ENCODE measurements at regions not wholly inside any gene's neighbourhood (a gene's known extent, or its start where the extent isn't known, plus 50 kb on each side); places are given as distances from the start of the nearest gene placed in this dataset.

- H2BK120ac ChIP-seq (replicated peaks; ENCODE audit: low read depth, low read length), result no peak overlapping the region
- H3K79me1 ChIP-seq (ENCODE audit: low read depth, low read length), result no peaks in the 10 kb centered on the region
- no peak overlapping the region for H2BK20ac ChIP-seq (ENCODE audit: low read length)
- no peak overlapping the region for H3K4ac ChIP-seq (replicated peaks; ENCODE audit: insufficient read length, low read depth, low read length)
- H3K4me2 ChIP-seq (ENCODE audit: insufficient read depth in 1 of 2, low read depth in 2 of 2, low read length in 2 of 2), result no peak overlapping the region
- H3K9ac ChIP-seq (replicated peaks in 1 of 4; ENCODE audit: extremely low read depth in 1 of 4, low read depth in 3 of 4, low read length in 3 of 4), result no peak overlapping the region
- no peak for DNase-seq (ENCODE audit: low read depth in 1 of 2, low spot score in 2 of 2)
- H2AFZ ChIP-seq (ENCODE audit: low read length), result no peak overlapping the region
- no peak overlapping the region for H3K14ac ChIP-seq (ENCODE audit: insufficient read length)
- no peak overlapping the region for H2BK5ac ChIP-seq (ENCODE audit: low read depth, low read length)
- no peaks in the 10 kb centered on the region for H3K23me2 ChIP-seq (ENCODE audit: low read depth, low read length)
- no peak overlapping the region for H2BK15ac ChIP-seq (ENCODE audit: low read length)
- no peak overlapping the region for H3K4me3 ChIP-seq (ENCODE audit: extremely low read depth in 1 of 4, insufficient read depth in 2 of 4, low read depth in 3 of 4, low read length in 4 of 4)
- H3K27ac ChIP-seq (ENCODE audit: low read depth, low read length), result no peak overlapping the region
- no peaks in the 10 kb centered on the region for H4K20me1 ChIP-seq (replicated peaks in 1 of 2; ENCODE audit: control insufficient read depth in 1 of 2, insufficient read depth in 2 of 2, low read length in 2 of 2)
- 92% methylated on average over 3 of the region's 3 CpGs; no CpG with 5 or more reads in 1 of the 2 experiments for WGBS, 2 experiments (ENCODE audit: extremely low coverage in 1 of 2, insufficient coverage in 1 of 2, insufficient read length in 1 of 2, insufficient replicate concordance in 2 of 2, low coverage in 1 of 2, low lambda C conversion rate in 2 of 2, missing lambda C conversion rate in 1 of 2)
- no peaks in the 10 kb centered on the region for H3K4me1 ChIP-seq (replicated peaks in 1 of 4; ENCODE audit: control insufficient read depth in 3 of 4, insufficient read depth in 4 of 4, low read length in 3 of 4)
- H4K8ac ChIP-seq (ENCODE audit: extremely low read depth, insufficient read depth, low read length), result no peak overlapping the region
- H2BK12ac ChIP-seq (ENCODE audit: low read depth, low read length), result no peak overlapping the region
- no peak overlapping the region for H3K56ac ChIP-seq (replicated peaks; ENCODE audit: insufficient read length, low read depth, low read length)
- H4K5ac ChIP-seq (ENCODE audit: insufficient read length, low read depth, low read length), result no peak overlapping the region
- no peak overlapping the region for H3K18ac ChIP-seq (ENCODE audit: extremely low read depth, low read length)
- no peak for FAIRE-seq
- H3K36me3 ChIP-seq (ENCODE audit: control insufficient read depth in 2 of 4, insufficient read depth in 4 of 4, low read length in 3 of 4), result no peaks in the 10 kb centered on the region
- no peak overlapping the region for H3K23ac ChIP-seq (ENCODE audit: insufficient read length)
- no peaks in the 10 kb centered on the region for H3K79me2 ChIP-seq (ENCODE audit: control insufficient read depth in 1 of 2, insufficient read depth in 2 of 2, low read length in 2 of 2)
- no peak overlapping the region for H2AK5ac ChIP-seq (ENCODE audit: low read depth, low read length)
- ChIA-PET POLR2A (ENCODE audit: partially characterized antibody) (no interaction called here), CTCF (ENCODE audit: partially characterized antibody) (interaction anchor here (1.2 kb wide), 1 partner anchor 9 kb away, joined by 3 read pairs; no protein-coding TSS in a partner anchor)
- no peak overlapping the region for H4K91ac ChIP-seq (replicated peaks; ENCODE audit: insufficient read length, low read length)
- H3K27me3 ChIP-seq (replicated peaks in 1 of 4; ENCODE audit: control insufficient read depth in 3 of 4, extremely low read depth in 1 of 4, insufficient read depth in 3 of 4, low read length in 3 of 4), result no peaks in the 10 kb centered on the region
- no peaks in the 10 kb centered on the region for H3K9me3 ChIP-seq (ENCODE audit: insufficient read depth in 2 of 2, low read depth in 1 of 2, low read length in 1 of 2)
- TF ChIP-seq EGR1 (IDR thresholded peaks at IDR 0.05; ENCODE audit: borderline replicate concordance, low read depth, low read length) (no peak), JUND (IDR thresholded peaks at IDR 0.05; ENCODE audit: low read length) (no peak), CHD1 (IDR thresholded peaks at IDR 0.05; ENCODE audit: low read depth, low read length) (no peak), BCL11A (IDR thresholded peaks at IDR 0.05; ENCODE audit: low read depth in 2 of 2, low read length in 2 of 2) (no peak), EP300 (IDR thresholded peaks at IDR 0.05; ENCODE audit: borderline replicate concordance in 1 of 2, low read depth in 2 of 2, low read length in 2 of 2) (no peak), HDAC2 (IDR thresholded peaks at IDR 0.05; ENCODE audit: borderline replicate concordance in 1 of 2, low read depth in 2 of 2, low read length in 2 of 2) (no peak), HDAC6 (IDR thresholded peaks at IDR 0.05; ENCODE audit: low read depth, low read length) (no peak), GTF2F1 (IDR thresholded peaks at IDR 0.05; ENCODE audit: borderline replicate concordance, low read depth, low read length) (no peak), SRF (IDR thresholded peaks at IDR 0.05; ENCODE audit: low read depth, low read length) (no peak), ASH2L (IDR thresholded peaks at IDR 0.05; ENCODE audit: low read length) (no peak), ATF2 (IDR thresholded peaks at IDR 0.05; ENCODE audit: low read length) (no peak), USF2 (IDR thresholded peaks at IDR 0.05; ENCODE audit: low read length) (no peak)
These were observed 121.5 kb upstream of the NR3C2 start for GRCh38 chr4:148563684-148564083.

Measured in H1 (cell line).